Breast epithelium (tissue), 3 donors: ENCODE measurements at regions not wholly inside any gene's neighbourhood (a gene's known extent, or its start where the extent isn't known, plus 50 kb on each side); places are given as distances from the start of the nearest gene placed in this dataset.

ENCODE experiments used
- POLR2A ChIP-seq: fragments of 450-650 bp; IDR thresholded peaks from one replicate; pipeline ENCODE4 v1.6.1; 2016; ENCODE audit warnings: antibody characterized with exemption, mild to moderate bottlenecking, moderate library complexity
- POLR2AphosphoS5 ChIP-seq, 3 donors: sonication (generic); formaldehyde crosslinking; IDR thresholded peaks; one replicate each; pipeline ENCODE4 v1.6.1; 2017; ENCODE audit warnings: antibody characterized with exemption in 3 of 3
- TF ChIP-seq, protein P1 (sequence below), 3 donors: fragments of 450-650 bp; IDR thresholded peaks; one replicate each; pipeline ENCODE4 v1.5.1; 2016 to 2017; ENCODE audit warnings: antibody characterized with exemption in 3 of 3, mild to moderate bottlenecking in 3 of 3, moderate library complexity in 3 of 3

- TF ChIP-seq, protein P1, sequence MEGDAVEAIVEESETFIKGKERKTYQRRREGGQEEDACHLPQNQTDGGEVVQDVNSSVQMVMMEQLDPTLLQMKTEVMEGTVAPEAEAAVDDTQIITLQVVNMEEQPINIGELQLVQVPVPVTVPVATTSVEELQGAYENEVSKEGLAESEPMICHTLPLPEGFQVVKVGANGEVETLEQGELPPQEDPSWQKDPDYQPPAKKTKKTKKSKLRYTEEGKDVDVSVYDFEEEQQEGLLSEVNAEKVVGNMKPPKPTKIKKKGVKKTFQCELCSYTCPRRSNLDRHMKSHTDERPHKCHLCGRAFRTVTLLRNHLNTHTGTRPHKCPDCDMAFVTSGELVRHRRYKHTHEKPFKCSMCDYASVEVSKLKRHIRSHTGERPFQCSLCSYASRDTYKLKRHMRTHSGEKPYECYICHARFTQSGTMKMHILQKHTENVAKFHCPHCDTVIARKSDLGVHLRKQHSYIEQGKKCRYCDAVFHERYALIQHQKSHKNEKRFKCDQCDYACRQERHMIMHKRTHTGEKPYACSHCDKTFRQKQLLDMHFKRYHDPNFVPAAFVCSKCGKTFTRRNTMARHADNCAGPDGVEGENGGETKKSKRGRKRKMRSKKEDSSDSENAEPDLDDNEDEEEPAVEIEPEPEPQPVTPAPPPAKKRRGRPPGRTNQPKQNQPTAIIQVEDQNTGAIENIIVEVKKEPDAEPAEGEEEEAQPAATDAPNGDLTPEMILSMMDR (IDR thresholded peaks at IDR 0.05): no peak
- TF ChIP-seq POLR2A (no peak), POLR2AphosphoS5 (IDR thresholded peaks at IDR 0.05) (no peak)
These were observed 239.4 kb upstream of the THRB start for GRCh38 chr3:24734019-24734418.
